HG03521 (cell line): ENCODE measurements at regions not wholly inside any gene's neighbourhood (a gene's known extent, or its start where the extent isn't known, plus 50 kb on each side); places are given as distances from the start of the nearest gene placed in this dataset.
"Not testable (repeated sequence)": the region's sequence is repeated elsewhere in the genome, so short reads cannot be mapped to it uniquely, and the experiment has no call there.

Experiments
- ATAC-seq: cut with Tn5 transposase; IDR thresholded peaks from one replicate; pipeline ENCODE4 v1.9.1; 2021; ENCODE audit warnings: mild to moderate bottlenecking, moderate library complexity; ENCODE audit not compliant: unreplicated experiment

DNA sequence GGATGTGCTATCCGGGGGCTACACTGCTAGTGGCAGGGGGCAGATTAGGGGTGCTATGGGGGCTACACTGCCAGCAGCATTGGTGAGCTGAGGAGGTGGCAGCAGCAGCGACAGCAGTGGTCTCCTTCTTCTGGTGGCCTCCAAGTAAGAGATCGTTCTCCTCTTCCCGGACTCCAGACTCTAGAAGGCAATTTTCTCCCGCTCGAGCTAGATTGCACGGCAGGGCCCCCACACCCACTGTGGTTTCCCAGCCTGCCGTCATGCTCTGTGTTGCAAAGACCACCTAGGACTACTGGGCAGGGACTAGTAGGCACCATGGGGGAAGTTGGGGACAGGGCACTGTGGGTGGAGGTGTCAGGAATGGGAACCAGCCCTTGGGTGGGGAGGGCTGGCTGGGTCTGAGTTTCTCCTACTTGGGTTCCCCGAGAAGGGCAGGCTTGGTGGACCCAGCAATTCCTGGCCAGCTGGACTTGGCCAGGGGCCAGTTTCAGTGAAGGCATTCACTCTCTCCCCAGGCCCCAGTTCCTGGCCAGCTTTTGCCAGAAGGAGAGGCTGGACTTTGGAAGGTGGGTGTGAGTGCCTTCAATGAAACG, 203.4 kb upstream of the WSB1 start:
- ATAC-seq, result not testable (repeated sequence)

- ATAC-seq, result no peak
Observed at GRCh38 chr17:27091043-27091497, 202.8 kb upstream of the WSB1 start.

DNA sequence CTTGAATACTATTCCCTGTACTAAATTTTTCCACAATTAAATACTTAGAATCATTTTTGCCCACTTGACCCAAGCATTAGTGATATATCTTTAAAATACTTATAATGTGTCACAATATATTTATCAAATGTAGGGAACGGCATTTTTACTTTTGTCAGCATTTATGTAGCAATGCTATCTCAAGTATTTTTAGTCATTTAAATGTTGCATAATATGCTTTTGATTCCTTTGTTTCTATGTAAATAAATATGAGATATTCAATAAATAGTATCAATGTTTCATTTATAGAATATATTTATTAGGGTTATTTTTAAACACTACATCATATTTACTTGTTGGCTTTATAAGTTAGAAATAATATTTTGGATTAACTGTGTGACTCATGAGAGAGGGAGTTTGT, 199.7 kb upstream of the WSB1 start:
- ATAC-seq, result not testable (repeated sequence)

DNA sequence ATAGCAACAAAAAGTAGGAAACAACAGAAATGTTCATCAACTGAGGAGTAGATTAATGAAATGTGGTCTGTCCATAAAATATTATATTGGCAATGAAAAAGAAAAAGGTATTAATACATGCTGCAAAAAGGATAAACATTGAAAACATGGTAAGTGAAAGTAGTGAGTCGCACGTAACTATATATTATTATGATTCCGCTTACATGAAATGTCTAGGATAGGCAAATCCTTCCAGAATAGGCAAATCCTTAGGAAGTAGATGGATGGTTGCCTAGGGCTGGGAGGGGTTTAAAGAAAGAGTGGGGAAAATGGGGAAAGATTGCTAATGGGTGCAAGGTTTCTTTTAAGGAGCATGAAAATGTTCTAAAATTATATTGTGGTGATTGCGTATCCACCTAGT, 198.1 kb upstream of the WSB1 start:
- not testable (repeated sequence) for ATAC-seq

DNA sequence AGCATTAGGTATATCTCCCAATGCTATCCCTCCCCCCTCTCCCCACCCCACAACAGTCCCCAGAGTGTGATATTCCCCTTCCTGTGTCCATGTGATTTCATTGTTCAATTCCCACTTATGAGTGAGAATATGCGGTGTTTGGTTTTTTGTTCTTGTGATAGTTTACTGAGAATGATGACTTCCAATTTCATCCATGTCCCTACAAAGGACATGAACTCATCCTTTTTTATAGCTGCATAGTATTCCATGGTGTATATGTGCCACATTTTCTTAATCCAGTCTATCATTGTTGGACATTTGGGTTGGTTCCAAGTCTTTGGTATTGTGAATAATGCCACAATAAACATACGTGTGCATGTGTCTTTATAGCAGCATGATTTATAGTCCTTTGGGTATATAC, 194.6 kb upstream of the WSB1 start:
- not testable (repeated sequence) for ATAC-seq

DNA sequence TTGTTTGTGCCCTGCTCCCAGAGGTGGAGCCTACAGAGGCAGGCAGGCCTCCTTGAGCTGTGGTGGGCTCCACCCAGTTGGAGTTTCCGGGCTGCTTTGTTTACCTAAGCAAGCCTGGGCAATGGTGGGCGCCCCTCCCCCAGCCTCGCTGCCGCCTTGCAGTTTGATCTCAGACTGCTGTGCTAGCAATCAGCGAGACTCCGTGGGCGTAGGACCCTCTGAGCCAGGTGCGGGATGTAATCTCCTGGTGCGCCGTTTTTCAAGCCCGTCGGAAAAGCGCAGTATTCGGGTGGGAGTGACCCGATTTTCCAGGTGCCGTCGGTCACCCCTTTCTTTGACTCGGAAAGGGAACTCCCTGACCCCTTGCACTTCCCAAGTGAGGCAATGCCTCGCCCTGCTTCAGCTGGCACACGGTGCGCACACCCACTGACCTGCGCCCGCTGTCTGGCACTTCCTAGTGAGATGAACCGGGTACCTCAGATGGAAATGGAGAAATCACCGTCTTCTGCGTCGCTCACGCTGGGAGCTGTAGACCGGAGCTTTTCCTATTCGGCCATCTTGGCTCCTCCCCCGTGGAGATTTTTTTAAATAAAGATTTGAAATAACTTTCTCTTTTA, 189.2 kb upstream of the WSB1 start:
- ATAC-seq, result not testable (repeated sequence)

DNA sequence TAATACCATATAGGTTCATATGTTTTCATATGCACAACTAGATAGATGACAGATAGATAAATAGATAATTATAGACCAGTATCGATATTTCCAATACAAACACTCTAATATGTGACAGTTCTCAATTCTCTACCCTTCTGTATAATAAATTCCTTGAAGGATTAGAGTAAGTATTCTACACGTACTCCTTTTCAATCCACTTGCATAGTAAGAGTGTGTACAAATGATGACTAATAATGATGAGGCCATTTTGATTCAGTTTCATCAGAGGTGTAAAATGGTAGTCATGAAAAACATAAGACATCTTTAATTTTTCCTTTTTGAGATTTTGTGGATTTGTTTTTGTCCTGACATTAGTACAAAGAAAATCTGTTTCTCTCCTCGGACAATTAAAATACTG, 188.3 kb upstream of the WSB1 start:
- no peak for ATAC-seq

- no peak for ATAC-seq
Observed at GRCh38 chr17:27106347-27106981, 187.4 kb upstream of the WSB1 start.

GRCh38 chr17:27106982-27107360, 186.9 kb upstream of the WSB1 start:
- no peak for ATAC-seq

- not testable (repeated sequence) for ATAC-seq
Observed at GRCh38 chr17:27107386-27108328, 186.3 kb upstream of the WSB1 start.

DNA sequence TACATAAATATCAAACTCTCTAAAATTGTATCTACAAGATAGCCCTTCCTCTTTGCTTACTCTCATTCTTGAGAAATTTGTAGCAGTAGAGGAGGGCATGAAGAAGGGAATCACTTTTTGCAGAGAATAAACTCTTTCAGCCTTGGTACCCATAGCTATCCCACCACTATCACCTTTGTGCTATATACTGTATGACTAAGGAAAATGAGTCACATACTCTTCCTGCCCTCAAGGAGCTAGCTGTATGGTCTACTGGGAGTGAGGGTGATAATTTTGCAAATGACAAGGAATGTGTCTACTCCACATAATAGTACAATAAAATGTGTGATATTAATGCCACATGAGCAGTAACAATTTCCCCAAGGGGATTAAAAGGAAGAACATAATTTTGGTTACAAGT, 184.6 kb upstream of the WSB1 start:
- ATAC-seq, result no peak

DNA sequence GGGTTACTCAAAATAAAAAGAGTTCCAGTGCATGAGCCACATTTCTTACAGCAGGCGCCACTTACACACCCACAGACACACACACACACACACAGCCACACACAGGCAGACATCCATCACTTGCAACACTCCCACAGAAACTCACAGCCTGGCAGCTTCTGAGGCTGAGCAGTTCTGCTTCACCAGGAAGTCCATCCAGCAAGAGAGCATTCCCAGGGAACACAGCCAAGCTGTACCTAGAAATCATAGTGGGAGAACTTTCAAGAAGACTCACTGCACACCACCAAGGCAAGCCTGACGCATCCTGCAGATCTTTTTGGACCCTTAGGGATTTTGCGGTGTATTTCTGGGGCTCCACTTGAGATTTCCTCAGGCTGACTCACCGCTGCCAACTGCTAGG, 140.9 kb upstream of the WSB1 start:
- no peak for ATAC-seq

GRCh38 chr17:27155866-27156265, 138.0 kb upstream of the WSB1 start:
- no peak for ATAC-seq

DNA sequence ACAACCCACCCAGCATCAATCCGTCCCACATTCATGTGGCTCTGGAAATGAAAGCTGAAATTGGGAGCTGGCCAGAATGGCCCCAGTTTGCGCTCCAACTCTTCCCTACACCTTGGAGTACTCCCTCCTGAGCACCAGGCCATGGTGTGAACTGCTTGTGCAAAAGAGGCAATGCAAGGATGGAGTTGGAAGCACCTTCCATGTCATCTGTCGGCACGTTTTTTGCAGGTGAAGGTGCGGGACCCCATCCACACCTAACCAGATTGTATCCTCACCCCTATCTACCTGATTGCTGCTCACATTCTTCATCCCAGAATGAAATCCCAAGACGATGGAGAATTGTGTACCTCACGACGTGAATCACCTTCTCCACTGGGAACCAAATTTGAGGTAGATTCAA, 136.6 kb upstream of the WSB1 start:
- ATAC-seq, result no peak

GRCh38 chr17:27157898-27158297, 136.0 kb upstream of the WSB1 start:
- ATAC-seq, result no peak

DNA sequence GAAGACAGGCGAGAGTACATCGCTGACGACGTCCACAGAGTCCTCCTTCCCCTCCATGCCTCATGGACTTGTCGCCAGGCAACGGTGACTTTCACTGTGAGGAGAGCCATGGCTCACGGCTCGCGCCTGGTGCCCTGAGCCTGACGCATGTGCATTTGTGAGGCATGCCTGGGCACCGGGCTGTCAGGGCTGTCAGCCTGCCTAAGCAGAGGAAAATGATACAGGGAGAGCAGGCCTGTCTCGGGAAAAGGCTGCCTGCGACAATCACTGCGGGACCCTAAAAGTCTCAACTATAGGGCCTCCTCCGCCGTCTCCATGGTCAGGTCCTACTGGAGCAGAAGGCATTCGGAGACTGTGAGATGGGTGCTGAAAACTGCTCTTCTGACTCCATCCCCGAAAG, 135.5 kb upstream of the WSB1 start:
- no peak for ATAC-seq

GRCh38 chr17:27180322-27180721, 113.6 kb upstream of the WSB1 start:
- ATAC-seq, result no peak

GRCh38 chr17:27181379-27181925, 112.5 kb upstream of the WSB1 start:
- not testable (repeated sequence) for ATAC-seq

DNA sequence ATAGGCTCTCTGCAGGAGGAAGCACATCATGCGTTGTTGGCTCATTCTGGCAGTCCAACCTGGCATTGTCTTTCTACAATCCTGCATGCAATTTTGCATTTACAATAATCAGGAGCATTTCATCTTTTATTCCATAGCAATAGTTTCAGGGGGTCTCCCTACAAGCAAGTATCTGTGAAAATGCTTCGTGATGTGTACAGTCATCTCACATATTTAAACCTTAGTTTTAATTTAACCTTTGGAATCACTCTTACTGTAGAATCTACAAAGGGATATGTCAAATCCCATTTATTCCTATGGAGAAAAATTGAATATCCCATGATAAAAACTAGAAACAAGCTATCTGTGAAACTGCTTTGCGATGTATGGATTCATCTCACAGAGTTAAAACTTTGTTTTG, 112.0 kb upstream of the WSB1 start:
- no peak for ATAC-seq

DNA sequence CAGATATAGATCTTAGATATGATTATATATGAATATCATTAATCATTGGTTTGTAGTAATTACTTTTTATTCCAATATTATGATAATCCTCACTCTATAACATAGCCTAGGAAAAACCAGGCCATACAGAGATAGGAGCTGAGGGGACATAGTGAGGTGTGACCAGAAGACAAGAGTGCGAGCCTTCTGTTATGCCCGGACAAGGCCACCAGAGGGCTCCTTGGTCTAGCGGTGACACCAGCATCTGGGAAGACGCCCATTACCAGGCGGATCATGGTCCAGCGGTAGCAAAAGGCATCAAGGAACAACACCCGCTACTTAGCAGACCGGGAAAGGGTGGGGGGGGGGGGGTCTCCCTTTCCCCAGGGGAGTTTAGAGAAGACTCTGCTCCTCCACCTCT, 96.4 kb upstream of the WSB1 start:
- ATAC-seq, result not testable (repeated sequence)

- ATAC-seq, result no peak
Observed at GRCh38 chr17:27199948-27200347, 94.0 kb upstream of the WSB1 start.
